Brain microvascular endothelial cell (primary cell): ENCODE measurements at regions not wholly inside any gene's neighbourhood (a gene's known extent, or its start where the extent isn't known, plus 50 kb on each side); places are given as distances from the start of the nearest gene placed in this dataset.

Experiments
- DNase-seq: peaks from one replicate; pipeline ENCODE4 v3.0.0-alpha.2; 2020
- H3K27ac ChIP-seq: fragments of 250-450 bp; sonication (Bioruptor Pico); 2 replicates; pipeline ENCODE4 v1.5.1; 2020; ENCODE audit warnings: mild to moderate bottlenecking, moderate library complexity
- H3K27me3 ChIP-seq: fragments of 250-450 bp; sonication (Bioruptor Pico); replicated peaks from 2 replicates; pipeline ENCODE4 v1.5.1; 2020; ENCODE audit warnings: mild to moderate bottlenecking
- H3K36me3 ChIP-seq: fragments of 250-450 bp; sonication (Bioruptor Pico); replicated peaks from 2 replicates; pipeline ENCODE4 v1.5.1; 2020; ENCODE audit warnings: mild to moderate bottlenecking
- H3K4me3 ChIP-seq: 2 replicates; pipeline ENCODE4 v1.5.1; 2011; ENCODE audit warnings: low read depth, mild to moderate bottlenecking, control low read depth, low read length, moderate library complexity
- in situ Hi-C: cut with HindIII; loops from 2 replicates; pipeline ENCODE4 v1.10.0; 2017; ENCODE audit warnings: low sequenced_read_pairs, low pct_ligation_motif_present
- TF ChIP-seq, protein P1 (sequence below): IDR thresholded peaks from 2 replicates; pipeline ENCODE4 v1.5.1; 2011; ENCODE audit warnings: low read depth, mild to moderate bottlenecking, moderate library complexity, low read length, control low read depth, inconsistent platforms; ENCODE audit errors: missing control alignments

DNA sequence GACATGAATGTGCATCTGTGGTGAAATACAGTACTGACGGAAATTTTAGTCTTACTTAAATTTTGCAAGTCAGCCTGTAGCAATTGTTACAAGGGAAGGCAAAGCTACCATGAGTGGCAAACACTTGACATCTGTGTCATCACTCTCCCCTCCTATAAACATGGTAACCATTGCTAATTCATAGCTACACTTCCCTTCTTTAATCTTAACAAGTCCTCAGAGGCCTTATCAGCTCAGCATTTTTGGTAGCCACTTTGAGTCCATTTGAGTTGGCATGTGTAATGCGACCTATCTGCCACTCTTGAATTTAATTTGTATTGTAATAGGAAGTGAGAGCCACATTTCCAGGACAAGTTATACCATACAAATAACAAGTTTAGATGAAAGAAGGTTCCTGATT is 218.1 kb downstream of the RMST start:
- H3K27me3 ChIP-seq: no peaks in the 10 kb centered on the region
- TF ChIP-seq, protein P1, sequence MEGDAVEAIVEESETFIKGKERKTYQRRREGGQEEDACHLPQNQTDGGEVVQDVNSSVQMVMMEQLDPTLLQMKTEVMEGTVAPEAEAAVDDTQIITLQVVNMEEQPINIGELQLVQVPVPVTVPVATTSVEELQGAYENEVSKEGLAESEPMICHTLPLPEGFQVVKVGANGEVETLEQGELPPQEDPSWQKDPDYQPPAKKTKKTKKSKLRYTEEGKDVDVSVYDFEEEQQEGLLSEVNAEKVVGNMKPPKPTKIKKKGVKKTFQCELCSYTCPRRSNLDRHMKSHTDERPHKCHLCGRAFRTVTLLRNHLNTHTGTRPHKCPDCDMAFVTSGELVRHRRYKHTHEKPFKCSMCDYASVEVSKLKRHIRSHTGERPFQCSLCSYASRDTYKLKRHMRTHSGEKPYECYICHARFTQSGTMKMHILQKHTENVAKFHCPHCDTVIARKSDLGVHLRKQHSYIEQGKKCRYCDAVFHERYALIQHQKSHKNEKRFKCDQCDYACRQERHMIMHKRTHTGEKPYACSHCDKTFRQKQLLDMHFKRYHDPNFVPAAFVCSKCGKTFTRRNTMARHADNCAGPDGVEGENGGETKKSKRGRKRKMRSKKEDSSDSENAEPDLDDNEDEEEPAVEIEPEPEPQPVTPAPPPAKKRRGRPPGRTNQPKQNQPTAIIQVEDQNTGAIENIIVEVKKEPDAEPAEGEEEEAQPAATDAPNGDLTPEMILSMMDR: no peak
- in situ Hi-C loops: no loop called here
- no peak overlapping the region for H3K27ac ChIP-seq
- H3K4me3 ChIP-seq: no peak overlapping the region
- no peaks in the 10 kb centered on the region for H3K36me3 ChIP-seq
- DNase-seq: no peak

DNA sequence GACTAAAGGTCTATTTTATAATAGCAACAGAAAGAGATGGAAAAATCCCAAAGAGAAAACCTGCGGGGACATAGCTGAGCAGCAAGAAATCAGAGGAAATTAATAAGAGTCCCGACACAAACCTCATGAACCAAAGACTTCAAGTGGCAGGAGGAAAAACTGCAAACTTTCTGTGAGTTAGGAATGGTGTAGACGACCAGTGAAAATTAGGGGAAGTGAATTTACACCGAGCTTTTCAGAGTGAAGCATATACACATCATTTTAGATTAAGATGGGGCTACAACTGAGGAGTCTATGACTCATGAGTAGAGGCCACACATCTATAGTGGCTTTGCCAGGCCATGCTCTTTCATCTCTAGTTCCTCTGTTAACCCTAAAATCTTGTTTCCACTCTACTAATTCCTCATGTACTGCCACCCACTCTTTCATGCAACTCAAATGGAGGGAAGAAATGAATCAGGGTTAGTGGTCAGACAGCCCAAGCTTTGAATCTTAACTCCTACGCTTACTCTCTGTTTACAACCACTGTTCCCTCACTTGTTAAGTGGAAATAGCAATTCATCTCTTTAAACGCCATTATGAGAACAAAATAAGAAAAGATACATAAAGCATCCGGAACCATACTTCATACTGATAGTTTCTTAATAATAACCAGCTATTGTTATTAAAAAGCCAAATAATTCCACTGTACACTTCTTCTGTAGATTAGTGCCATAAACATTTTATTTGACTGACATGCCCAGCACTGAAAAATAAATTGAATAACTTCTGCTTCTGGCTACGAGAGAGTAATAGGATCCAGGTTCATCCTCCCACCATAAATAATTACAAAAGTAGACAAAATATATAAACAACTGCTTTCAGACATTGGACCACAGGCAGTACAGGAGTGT is 219.3 kb downstream of the RMST start:
- TF ChIP-seq, protein P1: no peak
- in situ Hi-C loops: no loop called here
- Histone ChIP-seq H3K36me3 (no peaks in the 10 kb centered on the region), H3K27me3 (no peaks in the 10 kb centered on the region), H3K27ac (no peak overlapping the region), H3K4me3 (no peak overlapping the region)
- DNase-seq: no peak

DNA sequence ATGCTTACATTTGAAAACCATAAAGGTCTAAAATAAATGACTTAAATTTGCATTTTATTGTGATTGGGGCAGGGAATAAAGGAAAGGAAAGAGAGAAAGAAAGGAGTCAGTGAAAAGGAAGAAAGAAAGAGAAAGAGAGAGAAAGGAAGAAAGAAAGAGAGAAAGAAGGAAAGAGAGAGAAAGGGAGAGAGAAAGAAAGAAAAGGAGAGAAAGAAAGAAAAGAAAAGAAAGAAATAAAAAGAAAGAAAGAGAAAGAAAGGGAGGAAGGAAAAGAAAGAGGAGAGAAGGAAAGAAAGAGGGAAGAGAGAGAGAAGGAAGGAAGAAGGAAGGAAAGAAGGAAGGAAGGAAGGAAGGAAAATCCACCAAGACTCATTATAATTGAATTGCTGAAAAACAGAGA is 222.8 kb downstream of the RMST start:
- H3K27ac ChIP-seq: no peak overlapping the region
- in situ Hi-C loops: no loop called here
- DNase-seq: no peak
- TF ChIP-seq, protein P1: no peak
- H3K27me3 ChIP-seq: no peaks in the 10 kb centered on the region
- no peaks in the 10 kb centered on the region for H3K36me3 ChIP-seq
- no peak overlapping the region for H3K4me3 ChIP-seq

DNA sequence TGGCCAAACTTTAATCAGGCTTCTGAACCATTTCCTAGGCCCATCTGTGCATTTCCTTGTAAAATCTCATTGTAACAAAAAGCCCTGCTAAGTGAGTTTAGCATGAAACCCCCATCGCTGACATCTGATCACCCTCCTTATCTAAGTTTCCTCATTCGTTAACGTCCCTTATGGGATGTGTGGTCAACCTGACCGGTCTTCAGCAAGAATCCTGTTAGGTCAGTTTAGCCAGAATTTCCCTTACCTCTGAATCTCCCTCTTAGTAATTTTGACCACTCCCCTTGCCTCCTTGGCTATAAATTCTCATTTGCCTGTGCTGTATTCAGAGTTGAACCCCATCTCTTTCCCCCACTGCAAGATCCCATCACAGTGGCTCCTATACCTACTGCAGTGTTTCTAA is 239.3 kb downstream of the RMST start:
- DNase-seq: no peak
- TF ChIP-seq, protein P1: no peak
- Histone ChIP-seq H3K4me3 (no peak overlapping the region), H3K27me3 (no peaks in the 10 kb centered on the region), H3K27ac (no peak overlapping the region), H3K36me3 (no peaks in the 10 kb centered on the region)
- in situ Hi-C loops: no loop called here

DNA sequence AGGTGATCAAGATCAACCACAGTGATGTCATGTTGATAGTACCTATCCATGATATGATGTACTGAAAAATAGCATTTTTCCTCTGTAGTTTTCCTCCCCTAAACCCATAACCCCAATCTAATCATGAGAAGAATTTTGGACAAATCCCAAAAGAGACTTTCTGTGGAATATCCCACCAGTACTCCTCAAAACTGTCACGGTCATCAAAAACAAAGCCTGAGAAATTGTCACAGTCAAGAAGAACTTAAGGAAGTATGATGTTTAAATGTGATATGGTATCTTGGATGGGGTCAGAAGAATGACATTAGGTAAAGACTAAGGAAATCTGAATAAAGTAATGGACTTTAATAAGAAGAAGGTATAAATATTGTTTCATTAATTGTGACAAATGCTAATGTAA is 248.8 kb downstream of the RMST start:
- TF ChIP-seq, protein P1: no peak
- in situ Hi-C loops: no loop called here
- Histone ChIP-seq H3K27ac (no peak overlapping the region), H3K4me3 (no peak overlapping the region), H3K27me3 (no peaks in the 10 kb centered on the region), H3K36me3 (no peaks in the 10 kb centered on the region)
- DNase-seq: no peak

DNA sequence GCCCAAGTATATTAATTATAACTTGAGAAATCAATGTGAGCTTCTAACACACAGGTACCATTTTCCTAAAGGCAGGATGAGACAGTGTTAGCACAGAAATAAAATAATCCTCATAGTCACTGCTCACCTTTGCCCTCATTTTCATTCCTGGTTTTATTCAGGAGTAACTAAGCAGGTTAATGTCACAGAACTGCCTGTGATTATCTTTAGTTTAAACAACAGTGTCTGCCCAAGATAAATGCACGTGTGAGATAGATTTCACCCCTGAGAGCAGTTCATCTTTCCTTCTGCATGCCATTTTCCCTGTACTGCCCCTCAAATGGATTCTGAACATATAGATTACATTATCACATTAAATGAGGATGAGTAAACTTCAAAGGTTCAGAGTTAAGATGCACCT is 250.7 kb downstream of the RMST start:
- Histone ChIP-seq H3K27ac (no peak overlapping the region), H3K36me3 (no peaks in the 10 kb centered on the region), H3K27me3 (no peaks in the 10 kb centered on the region), H3K4me3 (no peak overlapping the region)
- TF ChIP-seq, protein P1: no peak
- DNase-seq: no peak
- in situ Hi-C loops: no loop called here
